Muscle of arm (tissue), 1 donor: ENCODE measurements at regions not wholly inside any gene's neighbourhood (a gene's known extent, or its start where the extent isn't known, plus 50 kb on each side); places are given as distances from the start of the nearest gene placed in this dataset.

Source experiments
- DNase-seq: peaks from one replicate; pipeline ENCODE4 v3.0.0-alpha.2; 2013

DNA sequence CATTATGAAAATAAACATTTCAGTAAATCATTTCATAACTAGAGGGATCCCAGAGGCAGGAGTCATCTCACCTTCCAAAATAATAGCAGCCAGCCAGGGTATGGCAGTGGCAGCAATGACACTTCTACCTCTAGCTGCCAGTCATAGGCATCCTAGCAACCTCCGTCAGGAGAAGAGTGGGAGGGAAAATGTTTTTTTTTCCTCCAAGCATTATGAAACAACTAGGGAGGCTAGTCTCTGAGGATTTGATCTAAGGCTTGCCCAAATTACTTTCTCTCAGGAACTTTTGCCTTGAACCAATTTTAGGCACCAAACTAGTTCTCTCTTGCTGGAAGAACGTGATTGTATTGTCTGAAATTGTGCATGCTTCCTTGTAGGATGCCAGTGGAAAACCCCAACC is 208.7 kb upstream of the PREP start:
- no peak for DNase-seq

DNA sequence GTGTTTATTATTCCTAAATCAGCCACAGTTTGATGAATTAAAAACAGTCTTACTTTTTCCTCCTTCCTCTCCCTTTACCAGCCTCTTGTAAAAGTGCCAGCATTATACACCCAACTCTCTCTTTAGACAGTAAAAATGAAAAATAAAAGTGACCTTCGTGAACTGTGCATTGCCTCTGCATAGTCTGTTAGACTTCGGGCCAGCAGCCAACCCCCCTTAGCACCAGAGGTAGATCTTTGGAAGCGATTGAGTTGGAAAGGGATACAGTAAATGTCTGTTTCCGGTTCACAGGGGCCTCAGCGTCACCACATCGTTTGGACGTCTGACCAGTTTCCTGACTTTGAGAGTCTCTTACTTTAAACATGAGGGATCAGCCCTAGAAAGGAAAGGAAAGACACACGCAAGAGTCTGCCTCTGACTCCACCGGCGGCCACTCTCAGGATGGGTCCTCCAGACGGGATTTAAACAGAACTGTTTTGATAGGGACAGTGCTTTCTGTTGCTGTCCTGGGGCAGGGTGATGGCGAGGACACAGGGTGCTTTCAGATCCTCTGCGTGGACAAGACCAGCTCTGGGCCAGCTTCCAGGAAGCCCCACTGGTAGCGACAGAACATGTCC is 206.6 kb upstream of the PREP start:
- DNase-seq = no peak

- no peak for DNase-seq
Measured at GRCh38 chr6:105608711-105609374, 206.0 kb upstream of the PREP start.

DNA sequence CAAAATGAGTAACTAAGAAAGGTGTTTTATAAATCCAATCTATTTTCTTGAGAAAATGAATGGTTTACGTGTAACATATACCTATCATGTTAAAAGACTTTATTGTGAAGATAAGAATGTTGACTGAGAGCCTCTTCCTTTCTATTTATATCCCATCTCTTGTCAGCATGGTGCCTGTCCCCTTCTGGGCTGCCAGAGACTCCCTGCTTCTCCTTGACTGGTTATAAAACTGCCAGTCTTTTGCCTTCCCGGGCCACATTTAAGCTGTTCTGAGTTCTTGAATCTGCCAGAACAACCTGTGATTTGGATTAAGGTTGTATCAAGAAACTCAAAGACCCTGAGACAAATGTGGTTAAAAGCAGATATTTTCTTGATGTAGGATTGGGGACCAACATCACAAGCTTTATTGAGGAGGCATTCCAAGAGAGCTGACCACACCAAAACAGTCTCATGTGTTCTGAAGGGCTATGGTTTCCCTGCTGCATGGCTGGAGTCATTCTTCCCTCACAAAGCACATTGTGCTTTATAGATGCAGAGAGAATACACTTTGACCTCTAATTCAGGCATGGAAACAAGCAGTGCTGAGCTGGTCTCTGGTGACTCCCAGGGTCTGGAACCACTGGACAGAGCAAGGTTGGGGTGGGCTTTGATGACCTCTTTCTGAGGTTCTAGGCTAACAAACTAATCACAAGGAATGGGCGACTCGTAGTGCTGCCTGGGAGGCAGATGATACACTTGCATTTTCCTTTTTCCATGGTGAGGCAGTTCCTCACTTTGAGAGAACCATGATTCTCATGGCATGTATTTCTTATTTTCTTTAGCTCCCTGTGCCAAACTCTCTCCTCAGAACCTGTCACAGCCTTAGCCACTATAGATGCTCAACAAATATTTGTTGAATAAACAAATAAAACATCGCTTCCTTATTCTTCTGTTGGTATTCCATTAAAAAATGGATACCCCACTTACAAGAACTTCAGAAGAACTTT is 205.0 kb upstream of the PREP start:
- no peak for DNase-seq

- DNase-seq = no peak
Measured at GRCh38 chr6:105606831-105607463, 204.1 kb upstream of the PREP start.

DNA sequence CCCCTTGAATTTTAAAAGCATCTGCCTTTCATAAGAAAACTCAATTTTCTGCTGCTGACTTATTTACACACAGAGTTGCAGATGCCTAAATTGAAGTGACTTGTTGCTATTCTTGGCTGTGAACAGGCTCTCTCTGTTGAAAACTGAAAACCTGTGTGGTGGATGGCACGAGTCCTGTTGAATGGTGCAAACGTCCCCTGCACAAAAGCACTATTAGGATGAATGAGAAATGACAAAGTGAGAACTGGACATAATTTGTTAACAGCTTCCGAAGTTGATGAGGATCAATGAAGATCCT is 201.7 kb upstream of the PREP start:
- DNase-seq = no peak

DNA sequence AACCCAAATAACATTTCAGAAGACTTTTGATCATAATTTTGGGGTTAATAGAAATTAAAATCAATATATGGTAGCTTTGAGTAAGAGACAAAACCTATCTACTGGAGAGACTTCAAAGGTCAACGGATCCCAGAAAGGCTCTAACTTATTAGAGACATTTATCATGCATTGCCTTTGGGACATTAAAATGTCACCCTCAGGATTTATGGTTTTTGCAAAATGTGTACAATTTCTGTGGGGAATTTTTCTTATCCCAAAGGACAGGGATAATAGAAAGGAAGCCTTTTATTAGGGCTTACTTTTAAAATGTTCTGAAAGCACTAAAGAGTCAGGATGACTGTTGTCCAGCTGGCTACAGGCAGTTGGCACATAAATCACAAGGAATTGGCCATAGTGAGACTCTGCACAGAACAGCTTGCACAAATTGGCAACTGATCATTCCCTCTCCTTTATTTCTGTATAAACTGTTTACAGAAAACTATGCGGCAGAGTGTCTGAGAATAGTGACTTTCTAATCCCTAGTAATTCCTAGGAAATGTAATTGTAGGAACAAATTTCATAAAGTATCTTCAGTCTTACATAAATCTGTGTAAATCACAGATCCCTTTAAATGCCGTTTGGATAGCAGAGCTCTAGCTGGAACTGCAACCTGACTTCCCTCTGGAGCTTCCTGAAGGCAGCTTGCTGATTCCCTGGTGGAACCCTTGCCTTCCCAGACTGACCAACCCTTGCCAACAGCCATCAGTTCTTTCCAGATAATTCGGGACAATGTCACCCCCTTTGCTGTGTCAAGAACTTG is 201.1 kb upstream of the PREP start:
- peak; percentile 86 for DNase-seq

GRCh38 chr6:105601541-105602236 is 198.8 kb upstream of the PREP start:
- peak; percentile 80 for DNase-seq

- no peak for DNase-seq
Measured at GRCh38 chr6:105600336-105601260, 197.7 kb upstream of the PREP start.

GRCh38 chr6:105598264-105598663 is 195.4 kb upstream of the PREP start:
- no peak for DNase-seq

- peak; percentile 23 for DNase-seq
Measured at GRCh38 chr6:105596284-105596755, 193.4 kb upstream of the PREP start.

DNA sequence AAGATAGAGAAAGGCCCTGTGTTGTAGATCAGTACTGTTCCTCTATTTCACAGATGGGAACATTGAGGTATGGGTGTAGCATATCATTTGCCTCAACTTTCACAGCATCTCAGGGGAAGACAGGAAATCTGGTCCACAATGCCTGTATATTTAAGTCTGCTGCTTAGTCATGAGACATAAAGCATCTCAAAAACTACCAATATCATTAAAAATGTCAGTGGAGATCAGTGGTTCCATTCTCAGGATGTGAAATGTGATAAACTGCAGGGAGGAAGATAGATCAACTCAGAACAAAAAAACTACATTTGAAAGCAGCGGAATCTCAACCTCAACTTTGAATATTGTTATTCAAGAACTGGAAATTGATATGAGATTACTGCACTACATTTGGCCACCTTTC is 192.9 kb upstream of the PREP start:
- DNase-seq = no peak

GRCh38 chr6:105594821-105595220 is 191.9 kb upstream of the PREP start:
- DNase-seq = no peak

DNA sequence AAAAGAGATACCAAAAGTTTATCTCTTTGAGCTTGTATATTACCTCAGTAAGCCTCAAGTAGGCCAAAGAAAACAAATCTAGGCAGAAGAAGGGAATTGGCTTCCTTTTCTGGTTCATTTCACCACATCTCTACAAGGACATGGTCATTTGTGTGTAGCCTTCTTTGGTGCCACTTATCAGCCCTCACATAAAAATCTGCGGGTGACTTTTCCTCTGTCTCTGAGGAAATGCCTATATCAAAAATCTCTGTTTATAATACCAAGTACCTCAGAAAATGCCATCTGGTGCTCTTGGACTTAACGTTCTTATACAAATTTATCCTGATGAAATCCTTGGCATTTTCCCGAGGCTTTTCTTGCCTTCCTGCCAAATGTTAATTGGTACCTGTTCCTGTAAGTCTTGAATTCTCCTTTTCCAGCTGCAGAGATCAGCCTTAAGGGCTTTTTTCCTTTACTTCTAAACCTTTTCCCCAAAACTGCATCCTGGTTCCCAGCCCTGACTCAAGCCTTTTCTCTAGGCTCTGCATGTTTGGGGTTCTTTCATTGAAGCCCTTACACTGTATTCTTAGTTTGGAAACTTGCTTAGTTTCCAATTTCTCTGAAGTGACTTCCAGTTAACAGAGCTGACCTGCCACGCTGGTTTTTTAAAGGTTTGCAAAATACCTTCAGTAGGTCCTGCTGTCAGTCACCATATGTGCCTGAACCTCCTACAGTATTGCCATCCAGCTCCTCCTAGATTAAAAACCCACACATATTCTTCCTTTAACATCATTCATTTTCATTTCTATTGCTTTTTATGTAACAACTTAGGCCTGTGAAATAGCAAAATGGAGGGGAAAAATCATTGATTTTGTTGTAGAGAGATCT is 191.2 kb upstream of the PREP start:
- DNase-seq = no peak

GRCh38 chr6:105593056-105593690 is 190.3 kb upstream of the PREP start:
- no peak for DNase-seq

DNA sequence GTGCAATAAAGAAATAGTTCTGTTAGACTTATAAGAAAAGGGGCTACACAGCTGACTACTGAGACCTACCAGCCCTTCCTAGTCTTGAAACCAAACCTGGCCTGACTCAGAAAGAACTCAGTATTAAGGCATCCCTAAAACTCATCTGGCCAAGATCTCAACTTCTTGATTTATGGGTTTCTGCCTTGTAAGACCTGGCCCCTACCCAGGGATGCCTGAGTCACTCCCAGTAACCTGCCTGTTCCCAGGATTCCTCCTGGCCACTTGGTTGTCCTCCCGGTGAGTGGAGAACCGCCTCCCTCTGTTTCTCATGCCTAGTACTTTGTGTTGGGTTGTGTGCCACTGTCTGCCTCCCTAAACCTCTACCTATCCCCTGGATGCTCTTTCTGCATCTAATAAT is 189.4 kb upstream of the PREP start:
- DNase-seq = no peak

GRCh38 chr6:105591053-105591452 is 188.2 kb upstream of the PREP start:
- no peak for DNase-seq

DNA sequence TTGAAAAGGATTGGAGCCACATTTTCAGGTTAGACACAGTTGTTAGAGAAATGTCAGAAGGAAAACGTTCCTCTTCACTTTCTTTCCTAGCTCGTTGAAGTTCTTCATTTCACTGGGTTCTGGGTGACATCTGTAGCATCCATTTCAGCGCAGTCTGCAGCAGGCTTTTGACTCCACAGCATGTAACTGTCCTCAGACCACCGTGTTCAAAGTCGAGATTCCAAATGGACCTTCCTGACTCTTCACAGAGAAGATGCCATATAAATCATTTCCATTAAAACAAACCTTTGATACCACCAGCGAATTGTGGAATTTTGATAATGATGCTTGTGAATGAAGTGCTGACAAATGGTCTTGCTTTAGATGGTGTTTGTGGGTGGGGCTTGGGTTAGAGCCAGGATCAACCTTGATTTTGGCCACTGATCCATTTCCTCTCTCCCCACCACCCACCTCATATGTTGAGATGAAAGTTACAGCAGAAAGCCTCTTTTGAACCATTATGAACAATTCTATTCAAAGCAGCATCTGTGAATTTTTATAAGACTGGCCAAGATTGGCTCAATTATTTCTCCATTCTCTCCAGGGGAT is 185.3 kb upstream of the PREP start:
- DNase-seq = no peak
